Panc1 (cell line): ENCODE measurements at regions not wholly inside any gene's neighbourhood (a gene's known extent, or its start where the extent isn't known, plus 50 kb on each side); places are given as distances from the start of the nearest gene placed in this dataset.

Experiments
- POLR2AphosphoS5 ChIP-seq: IDR thresholded peaks from 2 replicates; pipeline ENCODE4 v1.6.1; 2012; ENCODE audit warnings: mild to moderate bottlenecking, low read depth, low read length, moderate library complexity
- SIN3A ChIP-seq: IDR thresholded peaks from 2 replicates; pipeline ENCODE4 v1.6.1; 2012; ENCODE audit warnings: low read depth, mild to moderate bottlenecking, low read length, moderate library complexity, borderline replicate concordance; ENCODE audit not compliant: insufficient read depth
- TCF7L2 ChIP-seq: IDR thresholded peaks from 2 replicates; pipeline ENCODE4 v1.6.1; 2011; ENCODE audit warnings: mild to moderate bottlenecking, low read depth, low read length, inconsistent platforms
- TF ChIP-seq, protein P1 (sequence below): fragments of 450-650 bp; IDR thresholded peaks from 2 replicates; pipeline ENCODE4 v1.5.1; 2017; ENCODE audit warnings: mild to moderate bottlenecking

GRCh38 chr4:126512979-126513378 lies 1119.8 kb upstream of the INTU start:
- TF ChIP-seq, protein P1, sequence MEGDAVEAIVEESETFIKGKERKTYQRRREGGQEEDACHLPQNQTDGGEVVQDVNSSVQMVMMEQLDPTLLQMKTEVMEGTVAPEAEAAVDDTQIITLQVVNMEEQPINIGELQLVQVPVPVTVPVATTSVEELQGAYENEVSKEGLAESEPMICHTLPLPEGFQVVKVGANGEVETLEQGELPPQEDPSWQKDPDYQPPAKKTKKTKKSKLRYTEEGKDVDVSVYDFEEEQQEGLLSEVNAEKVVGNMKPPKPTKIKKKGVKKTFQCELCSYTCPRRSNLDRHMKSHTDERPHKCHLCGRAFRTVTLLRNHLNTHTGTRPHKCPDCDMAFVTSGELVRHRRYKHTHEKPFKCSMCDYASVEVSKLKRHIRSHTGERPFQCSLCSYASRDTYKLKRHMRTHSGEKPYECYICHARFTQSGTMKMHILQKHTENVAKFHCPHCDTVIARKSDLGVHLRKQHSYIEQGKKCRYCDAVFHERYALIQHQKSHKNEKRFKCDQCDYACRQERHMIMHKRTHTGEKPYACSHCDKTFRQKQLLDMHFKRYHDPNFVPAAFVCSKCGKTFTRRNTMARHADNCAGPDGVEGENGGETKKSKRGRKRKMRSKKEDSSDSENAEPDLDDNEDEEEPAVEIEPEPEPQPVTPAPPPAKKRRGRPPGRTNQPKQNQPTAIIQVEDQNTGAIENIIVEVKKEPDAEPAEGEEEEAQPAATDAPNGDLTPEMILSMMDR, result no peak
- no peak for TF ChIP-seq POLR2AphosphoS5
- TF ChIP-seq TCF7L2, result no peak
- no peak for TF ChIP-seq SIN3A
